Activated CD4-positive, alpha-beta memory T cell treated with anti-CD3 and anti-CD28 coated beads for 36 hours (primary cell): ENCODE measurements at regions not wholly inside any gene's neighbourhood (a gene's known extent, or its start where the extent isn't known, plus 50 kb on each side); places are given as distances from the start of the nearest gene placed in this dataset.

Experiments used
- CTCF ChIA-PET: fragments of 350-600 bp; sonication (Branson Sonifier 250); formaldehyde crosslinking; loops from one replicate; lab custom pipeline; 2021; ENCODE audit warnings: antibody characterized with exemption, inconsistent platforms; lab: Charles Lee
- POLR2A ChIA-PET: fragments of 350-600 bp; sonication (Branson Sonifier 250); formaldehyde crosslinking; loops from one replicate; lab custom pipeline; 2021; ENCODE audit warnings: antibody characterized with exemption; lab: Charles Lee
- DNase-seq: peaks from one replicate; pipeline ENCODE4 v3.0.0-alpha.2; 2020
- H3K27ac Mint-ChIP-seq: one replicate; pipeline ENCODE4 v1.8.0; 2021; ENCODE audit warnings: mixed read lengths
- H3K27me3 Mint-ChIP-seq: one replicate; pipeline ENCODE4 v1.8.0; 2021; ENCODE audit warnings: mixed read lengths
- H3K36me3 Mint-ChIP-seq: one replicate; pipeline ENCODE4 v1.8.0; 2021; ENCODE audit warnings: mixed read lengths
- H3K4me1 Mint-ChIP-seq: one replicate; pipeline ENCODE4 v1.8.0; 2021; ENCODE audit warnings: low read depth, mixed read lengths
- H3K4me3 Mint-ChIP-seq: one replicate; pipeline ENCODE4 v1.8.0; 2021; ENCODE audit warnings: mild to moderate bottlenecking, mixed read lengths
- H3K9me3 Mint-ChIP-seq: one replicate; pipeline ENCODE4 v1.8.0; 2021; ENCODE audit warnings: mixed read lengths
- intact Hi-C: fragments of 100-400 bp; cut with micrococcal nuclease; formaldehyde crosslinking; loops from one replicate; pipeline ENCODE4 v1.15.1; 2023

GRCh38 chr2:18889565-18890332 lies 300.4 kb upstream of the NT5C1B start:
- Mint-ChIP-seq H3K4me3 (no peak overlapping the region), H3K36me3 (no peaks in the 10 kb centered on the region), H3K27me3 (no peaks in the 10 kb centered on the region), H3K4me1 (no peaks in the 10 kb centered on the region), H3K27ac (no peak overlapping the region), H3K9me3 (no peaks in the 10 kb centered on the region)
- intact Hi-C loops, result no loop called here
- no peak for DNase-seq
- ChIA-PET CTCF (no interaction called here), POLR2A (no interaction called here)

DNA sequence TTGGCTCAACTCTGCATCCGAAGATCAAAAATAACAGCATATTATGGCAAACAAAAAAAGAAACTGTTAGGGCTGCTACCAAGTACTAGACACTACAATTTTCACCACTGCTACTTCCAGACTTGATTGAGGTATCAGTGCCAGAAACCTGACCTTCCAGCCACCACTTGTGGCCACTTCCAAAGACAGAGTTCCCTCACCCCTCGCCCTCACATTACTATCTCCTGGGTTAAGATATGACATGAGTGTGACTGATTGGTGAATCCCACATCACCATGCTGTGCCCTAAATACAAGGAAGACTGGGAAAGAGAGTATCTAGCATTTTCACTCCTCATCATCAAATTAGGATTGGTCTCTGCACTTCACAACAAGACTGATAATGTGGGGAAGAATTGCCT lies 296.1 kb upstream of the NT5C1B start:
- H3K4me1 Mint-ChIP-seq, result no peaks in the 10 kb centered on the region
- no peak overlapping the region for H3K27ac Mint-ChIP-seq
- POLR2A ChIA-PET, result no interaction called here
- H3K27me3 Mint-ChIP-seq, result no peaks in the 10 kb centered on the region
- H3K4me3 Mint-ChIP-seq, result no peak overlapping the region
- H3K36me3 Mint-ChIP-seq, result no peaks in the 10 kb centered on the region
- no peak for DNase-seq
- intact Hi-C loops, result no loop called here
- H3K9me3 Mint-ChIP-seq, result no peaks in the 10 kb centered on the region
- CTCF ChIA-PET, result no interaction called here

GRCh38 chr2:18883616-18884456 lies 294.5 kb upstream of the NT5C1B start:
- Mint-ChIP-seq H3K27ac (no peak overlapping the region), H3K27me3 (no peaks in the 10 kb centered on the region), H3K4me3 (no peak overlapping the region), H3K9me3 (no peaks in the 10 kb centered on the region), H3K36me3 (no peaks in the 10 kb centered on the region), H3K4me1 (no peaks in the 10 kb centered on the region)
- POLR2A ChIA-PET, result no interaction called here
- no peak for DNase-seq
- intact Hi-C loops, result no loop called here
- CTCF ChIA-PET, result interaction anchor here (0.7 kb wide), 1 partner anchor 17 kb away, joined by 3 read pairs; no protein-coding TSS in a partner anchor

GRCh38 chr2:18871430-18871829 lies 282.1 kb upstream of the NT5C1B start:
- Mint-ChIP-seq H3K27ac (no peak overlapping the region), H3K9me3 (peaks cover 1% of the 10 kb centered on the region), H3K4me3 (no peak overlapping the region), H3K4me1 (no peaks in the 10 kb centered on the region), H3K27me3 (no peaks in the 10 kb centered on the region), H3K36me3 (peaks cover 1% of the 10 kb centered on the region)
- ChIA-PET POLR2A (no interaction called here), CTCF (no interaction called here)
- no peak for DNase-seq
- intact Hi-C loops, result no loop called here

GRCh38 chr2:18870307-18870706 lies 280.9 kb upstream of the NT5C1B start:
- DNase-seq, result no peak
- Mint-ChIP-seq H3K9me3 (no peaks in the 10 kb centered on the region), H3K27me3 (no peaks in the 10 kb centered on the region), H3K27ac (no peak overlapping the region), H3K36me3 (peaks cover 1% of the 10 kb centered on the region), H3K4me3 (no peak overlapping the region), H3K4me1 (no peaks in the 10 kb centered on the region)
- intact Hi-C loops, result no loop called here
- ChIA-PET CTCF (no interaction called here), POLR2A (no interaction called here)

DNA sequence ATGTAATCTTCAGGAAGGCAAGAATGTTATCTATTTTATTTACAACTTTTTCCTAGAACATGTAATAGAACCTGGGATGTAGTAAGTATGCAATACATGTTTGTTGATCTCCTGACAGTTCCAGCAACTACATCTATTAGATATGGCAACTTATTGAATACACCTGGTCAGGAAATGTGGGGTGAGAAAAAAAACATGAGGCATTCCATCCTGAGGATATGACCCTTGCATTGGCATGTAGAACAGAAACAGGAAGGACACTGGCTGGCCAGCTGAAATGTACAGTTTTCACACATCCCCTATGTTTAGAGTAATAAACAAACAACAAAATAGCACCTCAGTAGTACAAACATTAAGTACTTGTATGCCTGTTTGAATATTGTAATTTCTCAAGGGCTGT lies 272.6 kb upstream of the NT5C1B start:
- Mint-ChIP-seq H3K36me3 (no peaks in the 10 kb centered on the region), H3K4me1 (no peaks in the 10 kb centered on the region), H3K4me3 (no peak overlapping the region), H3K27me3 (no peaks in the 10 kb centered on the region), H3K27ac (no peak overlapping the region), H3K9me3 (peaks cover 2% of the 10 kb centered on the region)
- intact Hi-C loops, result no loop called here
- POLR2A ChIA-PET, result no interaction called here
- no peak for DNase-seq
- CTCF ChIA-PET, result no interaction called here

DNA sequence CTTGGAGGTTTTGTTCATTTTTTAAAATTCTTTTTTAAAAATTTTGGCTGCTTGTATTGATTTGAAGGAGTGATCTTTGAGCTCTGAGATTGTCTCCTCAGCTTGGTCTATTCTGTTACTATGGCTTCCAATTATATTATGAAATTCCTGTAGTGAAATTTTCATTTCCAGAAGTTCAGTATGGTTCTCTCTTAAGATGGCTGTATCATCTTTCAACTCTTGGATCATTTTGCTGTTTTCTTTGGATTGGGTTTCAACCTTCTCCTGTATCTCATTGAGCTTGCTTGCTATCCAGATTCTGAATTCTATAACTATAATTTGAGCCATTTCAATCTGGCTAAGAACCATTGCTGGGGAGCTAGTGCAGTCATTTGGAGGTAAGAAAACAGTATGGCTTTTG lies 270.8 kb upstream of the NT5C1B start:
- H3K4me3 Mint-ChIP-seq, result no peak overlapping the region
- no peak for DNase-seq
- no peaks in the 10 kb centered on the region for H3K27me3 Mint-ChIP-seq
- no peaks in the 10 kb centered on the region for H3K36me3 Mint-ChIP-seq
- H3K9me3 Mint-ChIP-seq, result peaks cover 2% of the 10 kb centered on the region
- ChIA-PET POLR2A (no interaction called here), CTCF (no interaction called here)
- intact Hi-C loops, result no loop called here
- no peaks in the 10 kb centered on the region for H3K4me1 Mint-ChIP-seq
- no peak overlapping the region for H3K27ac Mint-ChIP-seq

DNA sequence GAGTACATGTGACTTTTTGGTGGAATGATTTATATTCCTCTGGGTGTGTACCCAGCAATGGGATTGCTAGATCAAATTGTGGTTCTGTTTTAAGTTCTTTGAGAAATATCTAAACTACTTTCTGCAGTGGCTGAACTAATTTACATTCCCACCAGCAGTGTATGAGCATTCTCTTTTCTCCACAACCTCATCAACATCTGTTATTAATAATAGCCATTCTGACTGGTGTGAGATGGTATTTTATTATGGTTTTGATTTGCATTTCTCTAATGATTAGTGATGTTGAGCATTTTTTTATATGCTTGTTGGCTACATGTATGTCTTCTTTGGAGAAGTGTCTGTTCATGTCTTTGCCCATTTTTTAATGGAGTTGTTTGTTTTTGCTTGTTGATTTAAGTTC lies 267.4 kb upstream of the NT5C1B start:
- POLR2A ChIA-PET, result no interaction called here
- CTCF ChIA-PET, result no interaction called here
- H3K4me1 Mint-ChIP-seq, result no peaks in the 10 kb centered on the region

GRCh38 chr2:18855027-18855426 lies 265.7 kb upstream of the NT5C1B start:
- Mint-ChIP-seq H3K4me1 (no peaks in the 10 kb centered on the region), H3K27ac (no peak overlapping the region), H3K27me3 (no peaks in the 10 kb centered on the region), H3K9me3 (no peaks in the 10 kb centered on the region), H3K4me3 (no peak overlapping the region), H3K36me3 (no peaks in the 10 kb centered on the region)
- no peak for DNase-seq
- intact Hi-C loops, result no loop called here
- ChIA-PET POLR2A (no interaction called here), CTCF (no interaction called here)

More for the DNA sequence above, 267.4 kb upstream of the NT5C1B start:
- Mint-ChIP-seq H3K36me3 (no peaks in the 10 kb centered on the region), H3K27me3 (no peaks in the 10 kb centered on the region), H3K9me3 (peaks cover 2% of the 10 kb centered on the region), H3K4me3 (no peak overlapping the region), H3K27ac (no peak overlapping the region)
- intact Hi-C loops, result no loop called here
- no peak for DNase-seq

DNA sequence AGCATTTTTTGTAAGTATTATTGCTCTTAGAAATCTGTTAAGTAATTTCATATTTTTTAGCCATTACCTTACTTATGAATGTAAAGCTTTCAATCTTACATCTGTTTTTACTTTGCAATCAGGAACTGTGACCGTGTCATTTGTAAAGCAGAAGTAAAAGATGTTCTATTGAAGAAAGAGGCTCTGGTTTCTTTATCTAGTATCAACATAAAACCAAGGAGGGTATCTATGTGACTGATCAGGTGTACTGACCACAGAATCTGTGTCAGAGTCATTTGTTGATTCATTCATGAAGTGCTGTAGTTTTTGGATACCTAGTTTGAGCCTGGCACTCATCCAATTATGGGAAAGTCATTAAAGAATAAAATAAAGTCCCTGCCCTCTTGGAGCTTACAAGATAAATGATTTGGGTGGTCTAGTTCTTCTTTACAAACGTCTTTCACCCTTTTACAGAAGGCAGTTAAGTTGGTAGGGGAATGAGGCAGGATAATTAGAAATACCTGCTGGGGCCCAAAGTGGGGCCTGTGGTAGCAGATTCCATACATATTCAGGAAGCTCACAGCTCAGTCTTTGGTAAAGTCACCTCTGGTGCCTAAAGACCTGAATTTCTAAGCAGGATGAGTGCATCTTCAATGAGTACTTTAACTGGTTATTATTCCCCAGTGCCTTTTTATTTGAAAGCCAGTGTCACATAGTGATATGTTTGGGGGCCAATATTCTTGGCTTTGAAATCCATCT lies 260.6 kb upstream of the NT5C1B start:
- Mint-ChIP-seq H3K9me3 (no peaks in the 10 kb centered on the region), H3K27me3 (no peaks in the 10 kb centered on the region), H3K4me3 (no peak overlapping the region), H3K27ac (no peak overlapping the region), H3K4me1 (no peaks in the 10 kb centered on the region), H3K36me3 (no peaks in the 10 kb centered on the region)
- intact Hi-C loops, result no loop called here
- no peak for DNase-seq
- CTCF ChIA-PET, result no interaction called here
- POLR2A ChIA-PET, result no interaction called here

- ChIA-PET CTCF (no interaction called here), POLR2A (no interaction called here)
- no peak for DNase-seq
- H3K27ac Mint-ChIP-seq, result no peak overlapping the region
- intact Hi-C loops, result no loop called here
- no peaks in the 10 kb centered on the region for H3K27me3 Mint-ChIP-seq
- H3K36me3 Mint-ChIP-seq, result no peaks in the 10 kb centered on the region
- H3K4me3 Mint-ChIP-seq, result no peak overlapping the region
- H3K9me3 Mint-ChIP-seq, result no peaks in the 10 kb centered on the region
- no peaks in the 10 kb centered on the region for H3K4me1 Mint-ChIP-seq
Observed at GRCh38 chr2:18848646-18849045, 259.3 kb upstream of the NT5C1B start.

DNA sequence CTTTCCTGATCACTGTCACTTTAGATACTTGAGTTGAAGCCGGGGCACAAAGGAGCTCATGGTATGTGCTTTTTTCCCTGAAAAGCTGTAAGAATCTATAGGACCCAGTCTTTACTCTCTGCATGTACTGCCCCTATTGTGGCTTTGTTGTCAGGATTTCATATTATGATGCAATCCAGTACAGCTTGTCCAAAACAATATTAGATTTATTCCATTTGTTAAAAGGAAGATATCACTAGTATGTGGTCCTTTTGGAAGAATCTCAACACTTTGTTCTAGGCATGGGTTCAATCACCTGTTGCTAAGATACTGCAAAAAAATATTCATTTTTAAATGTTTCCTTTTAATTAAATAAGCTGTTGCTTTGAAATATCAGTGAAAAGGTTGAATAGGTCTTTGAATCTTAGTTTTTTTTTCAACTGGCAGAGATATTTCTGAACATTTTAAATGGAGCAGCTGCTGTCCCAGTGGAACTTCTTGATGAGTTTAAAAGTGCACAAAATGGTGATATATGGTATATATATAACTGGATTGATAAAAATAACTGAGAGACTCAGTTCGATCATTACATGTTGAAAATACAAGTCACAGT lies 256.6 kb upstream of the NT5C1B start:
- no peaks in the 10 kb centered on the region for H3K4me1 Mint-ChIP-seq
- no peak overlapping the region for H3K27ac Mint-ChIP-seq
- H3K9me3 Mint-ChIP-seq, result no peaks in the 10 kb centered on the region
- no peaks in the 10 kb centered on the region for H3K36me3 Mint-ChIP-seq
- ChIA-PET POLR2A (no interaction called here), CTCF (no interaction called here)
- H3K4me3 Mint-ChIP-seq, result no peak overlapping the region
- intact Hi-C loops, result no loop called here
- H3K27me3 Mint-ChIP-seq, result no peaks in the 10 kb centered on the region
- DNase-seq, result no peak
